H1 (cell line): ENCODE measurements at regions not wholly inside any gene's neighbourhood (a gene's known extent, or its start where the extent isn't known, plus 50 kb on each side); places are given as distances from the start of the nearest gene placed in this dataset.

Experiments
- CTCF ChIA-PET: fragments of 300-600 bp; sonication (Branson Sonifier 250); formaldehyde crosslinking; loops from one replicate; lab custom pipeline; 2021; ENCODE audit not compliant: partially characterized antibody; lab: Charles Lee
- POLR2A ChIA-PET: fragments of 300-600 bp; sonication (Branson Sonifier 250); formaldehyde crosslinking; loops from one replicate; lab custom pipeline; 2021; ENCODE audit warnings: inconsistent platforms; ENCODE audit not compliant: partially characterized antibody; lab: Charles Lee
- DNase-seq, 2 experiments: peaks; one replicate each; pipeline versions ENCODE4 v3.0.0 to v3.0.0-alpha.2; 2010 to 2022; ENCODE audit warnings: low spot score in 2 of 2, low read depth in 1 of 2, mixed read lengths in 1 of 2
- FAIRE-seq: peaks from 2 replicates; lab custom pipeline; 2011; peaks lifted over from hg19 to GRCh38; lab: Jason Lieb, UNC
- H2AFZ ChIP-seq: 2 replicates; pipeline ENCODE4 v1.8.1; 2012; ENCODE audit warnings: low read length, inconsistent platforms
- H2AK5ac ChIP-seq: 2 replicates; pipeline ENCODE4 v1.6.1; 2013; ENCODE audit warnings: low read depth, low read length
- H2BK120ac ChIP-seq: replicated peaks from 2 replicates; pipeline ENCODE3; 2013; ENCODE audit warnings: low read depth, low read length, inconsistent platforms
- H2BK12ac ChIP-seq: 2 replicates; pipeline ENCODE4 v1.6.1; 2013; ENCODE audit warnings: low read depth, low read length
- H2BK15ac ChIP-seq: 2 replicates; pipeline ENCODE4 v1.6.1; 2013; ENCODE audit warnings: low read length
- H2BK20ac ChIP-seq: 2 replicates; pipeline ENCODE4 v1.6.1; 2013; ENCODE audit warnings: low read length
- H2BK5ac ChIP-seq: 2 replicates; pipeline ENCODE4 v1.6.1; 2013; ENCODE audit warnings: low read depth, low read length
- H3K14ac ChIP-seq: 2 replicates; pipeline ENCODE4 v1.6.1; 2013; ENCODE audit warnings: inconsistent platforms; ENCODE audit not compliant: insufficient read length
- H3K18ac ChIP-seq: 2 replicates; pipeline ENCODE4 v1.6.1; 2013; ENCODE audit warnings: low read length; ENCODE audit errors: extremely low read depth
- H3K23ac ChIP-seq: 2 replicates; pipeline ENCODE4 v1.6.1; 2013; ENCODE audit warnings: inconsistent platforms; ENCODE audit not compliant: insufficient read length
- H3K23me2 ChIP-seq: 2 replicates; pipeline ENCODE4 v1.6.1; 2013; ENCODE audit warnings: low read depth, low read length
- H3K27ac ChIP-seq: 2 replicates; pipeline ENCODE4 v1.6.1; 2011; ENCODE audit warnings: low read depth, low read length, inconsistent platforms
- H3K27me3 ChIP-seq, 4 experiments: replicated peaks in 1 of 4; 1 replicate in 1 of 4; 2 replicates in 3 of 4; pipeline versions ENCODE4 v1.6.1 to v1.8.1; 2011 to 2013; ENCODE audit warnings: low read length in 3 of 4, mild to moderate bottlenecking in 3 of 4, inconsistent platforms in 2 of 4, mixed read lengths in 2 of 4, moderate library complexity in 1 of 4; ENCODE audit not compliant: control insufficient read depth in 3 of 4, insufficient read depth in 3 of 4; ENCODE audit errors: extremely low read depth in 1 of 4
- H3K36me3 ChIP-seq, 4 experiments: 2 replicates each; pipeline versions ENCODE4 v1.6.1 to v1.8.1; 2011 to 2013; ENCODE audit warnings: mild to moderate bottlenecking in 4 of 4, low read length in 3 of 4, moderate library complexity in 2 of 4, control low read depth in 1 of 4, inconsistent platforms in 1 of 4; ENCODE audit not compliant: insufficient read depth in 4 of 4, control insufficient read depth in 2 of 4
- H3K4ac ChIP-seq: replicated peaks from 2 replicates; pipeline ENCODE3; 2013; ENCODE audit warnings: low read length, low read depth, mixed read lengths, inconsistent platforms; ENCODE audit not compliant: insufficient read length
- H3K4me1 ChIP-seq, 4 experiments: replicated peaks in 1 of 4; 1 replicate in 1 of 4; 2 replicates in 3 of 4; pipeline versions ENCODE4 v1.6.1 to v1.8.1; 2011 to 2013; ENCODE audit warnings: low read length in 3 of 4, inconsistent platforms in 2 of 4, mixed read lengths in 1 of 4; ENCODE audit not compliant: insufficient read depth in 4 of 4, control insufficient read depth in 3 of 4
- H3K4me2 ChIP-seq, 2 experiments: 2 replicates each; pipeline versions ENCODE4 v1.6.1 to v1.8.1; 2011 to 2013; ENCODE audit warnings: low read depth in 2 of 2, low read length in 2 of 2, control low read depth in 1 of 2, inconsistent platforms in 1 of 2, mild to moderate bottlenecking in 1 of 2; ENCODE audit not compliant: insufficient read depth in 1 of 2
- H3K4me3 ChIP-seq, 4 experiments: fragments of 200-600, 300-600 bp in 1 of 4; sonication (generic), shearing (Covaris generic), sonication (Bioruptor Twin) in 1 of 4; 2 replicates each; pipeline versions ENCODE4 v1.5.1 to v1.8.1; 2011 to 2016; ENCODE audit warnings: low read length in 4 of 4, low read depth in 3 of 4, control low read depth in 2 of 4, inconsistent platforms in 2 of 4, mild to moderate bottlenecking in 2 of 4, mixed read lengths in 1 of 4, moderate library complexity in 1 of 4; ENCODE audit not compliant: insufficient read depth in 2 of 4; ENCODE audit errors: extremely low read depth in 1 of 4
- H3K56ac ChIP-seq: replicated peaks from 2 replicates; pipeline ENCODE3; 2013; ENCODE audit warnings: low read depth, mild to moderate bottlenecking, mixed read lengths, low read length, inconsistent platforms; ENCODE audit not compliant: insufficient read length
- H3K79me1 ChIP-seq: 2 replicates; pipeline ENCODE4 v1.6.1; 2013; ENCODE audit warnings: low read depth, low read length, control low read depth
- H3K79me2 ChIP-seq, 2 experiments: 2 replicates each; pipeline versions ENCODE4 v1.6.1 to v1.8.1; 2012 to 2013; ENCODE audit warnings: low read length in 2 of 2, mild to moderate bottlenecking in 2 of 2, inconsistent platforms in 1 of 2; ENCODE audit not compliant: insufficient read depth in 2 of 2, control insufficient read depth in 1 of 2
- H3K9ac ChIP-seq, 4 experiments: replicated peaks in 1 of 4; 1 replicate in 1 of 4; 2 replicates in 3 of 4; pipeline versions ENCODE4 v1.6.1 to v1.8.1; 2011 to 2013; ENCODE audit warnings: low read depth in 3 of 4, low read length in 3 of 4, control low read depth in 2 of 4, mild to moderate bottlenecking in 2 of 4, moderate library complexity in 2 of 4, inconsistent platforms in 1 of 4; ENCODE audit errors: extremely low read depth in 1 of 4
- H3K9me3 ChIP-seq, 2 experiments: 2 replicates each; pipeline versions ENCODE4 v1.6.1 to v1.8.1; 2012 to 2013; ENCODE audit warnings: mild to moderate bottlenecking in 2 of 2, moderate library complexity in 2 of 2, control low read depth in 1 of 2, inconsistent platforms in 1 of 2, low read depth in 1 of 2, low read length in 1 of 2, mixed read lengths in 1 of 2; ENCODE audit not compliant: insufficient read depth in 2 of 2
- H4K20me1 ChIP-seq, 2 experiments: replicated peaks in 1 of 2; 2 replicates each; pipeline versions ENCODE3 to v1.8.1; 2011 to 2013; ENCODE audit warnings: inconsistent platforms in 2 of 2, low read length in 2 of 2, mild to moderate bottlenecking in 1 of 2; ENCODE audit not compliant: insufficient read depth in 2 of 2, control insufficient read depth in 1 of 2
- H4K5ac ChIP-seq: 2 replicates; pipeline ENCODE4 v1.6.1; 2013; ENCODE audit warnings: low read length, low read depth, mixed read lengths, inconsistent platforms; ENCODE audit not compliant: insufficient read length
- H4K8ac ChIP-seq: 2 replicates; pipeline ENCODE4 v1.8.0; 2013; ENCODE audit warnings: mild to moderate bottlenecking, moderate library complexity, low read length, inconsistent platforms; ENCODE audit not compliant: insufficient read depth; ENCODE audit errors: extremely low read depth
- H4K91ac ChIP-seq: replicated peaks from 2 replicates; pipeline ENCODE3; 2013; ENCODE audit warnings: low read length, mixed read lengths, inconsistent platforms; ENCODE audit not compliant: insufficient read length
- RFX5 ChIP-seq: IDR thresholded peaks from 2 replicates; pipeline ENCODE4 v1.6.1; 2011; ENCODE audit warnings: low read depth, low read length, improper control_type of control experiment, borderline replicate concordance
- SAP30 ChIP-seq: fragments of 300-600 bp; sonication (generic); IDR thresholded peaks from 2 replicates; pipeline ENCODE4 v1.7.1; 2012; ENCODE audit warnings: low read length, moderate library complexity, mild to moderate bottlenecking, inconsistent platforms; ENCODE audit not compliant: insufficient read depth, insufficient replicate concordance

- Histone ChIP-seq H3K23ac (no peak overlapping the region), H3K9ac (no peak overlapping the region), H3K4me3 (no peak overlapping the region), H4K5ac (no peak overlapping the region), H4K91ac (no peak overlapping the region), H2AFZ (no peak overlapping the region), H3K56ac (no peak overlapping the region), H3K36me3 (no peaks in the 10 kb centered on the region), H3K27me3 (no peaks in the 10 kb centered on the region), H3K4me1 (no peaks in the 10 kb centered on the region; a peak in 1 of 7 replicates), H2BK20ac (no peak overlapping the region), H2AK5ac (no peak overlapping the region), H3K79me1 (no peaks in the 10 kb centered on the region), H3K4ac (no peak overlapping the region), H4K8ac (no peak overlapping the region), H3K4me2 (no peak overlapping the region), H2BK12ac (no peak overlapping the region), H3K18ac (no peak overlapping the region), H3K14ac (no peak overlapping the region), H3K23me2 (no peaks in the 10 kb centered on the region), H2BK5ac (no peak overlapping the region), H4K20me1 (no peaks in the 10 kb centered on the region), H2BK120ac (no peak overlapping the region), H3K9me3 (no peaks in the 10 kb centered on the region), H3K79me2 (no peaks in the 10 kb centered on the region), H3K27ac (no peak overlapping the region), H2BK15ac (no peak overlapping the region)
- DNase-seq (no peak), FAIRE-seq (no peak)
- POLR2A ChIA-PET, result no interaction called here
- CTCF ChIA-PET, result interaction anchor here (0.6 to 1.3 kb wide), 4 partner anchors 22 to 226 kb away, joined by 3 to 5 read pairs (median 3); no protein-coding TSS in a partner anchor
- TF ChIP-seq SAP30 (no peak), RFX5 (no peak)
Observed at GRCh38 chr7:10685040-10685439, 288.6 kb upstream of the PHF14 start.
